NCI-H526 (cell line): ENCODE measurements at regions not wholly inside any gene's neighbourhood (a gene's known extent, or its start where the extent isn't known, plus 50 kb on each side); places are given as distances from the start of the nearest gene placed in this dataset.

Experiments
- DNase-seq, 2 experiments: peaks; one replicate each; lab custom pipeline; 2025; lab: John Stamatoyannopoulos, UW

DNA sequence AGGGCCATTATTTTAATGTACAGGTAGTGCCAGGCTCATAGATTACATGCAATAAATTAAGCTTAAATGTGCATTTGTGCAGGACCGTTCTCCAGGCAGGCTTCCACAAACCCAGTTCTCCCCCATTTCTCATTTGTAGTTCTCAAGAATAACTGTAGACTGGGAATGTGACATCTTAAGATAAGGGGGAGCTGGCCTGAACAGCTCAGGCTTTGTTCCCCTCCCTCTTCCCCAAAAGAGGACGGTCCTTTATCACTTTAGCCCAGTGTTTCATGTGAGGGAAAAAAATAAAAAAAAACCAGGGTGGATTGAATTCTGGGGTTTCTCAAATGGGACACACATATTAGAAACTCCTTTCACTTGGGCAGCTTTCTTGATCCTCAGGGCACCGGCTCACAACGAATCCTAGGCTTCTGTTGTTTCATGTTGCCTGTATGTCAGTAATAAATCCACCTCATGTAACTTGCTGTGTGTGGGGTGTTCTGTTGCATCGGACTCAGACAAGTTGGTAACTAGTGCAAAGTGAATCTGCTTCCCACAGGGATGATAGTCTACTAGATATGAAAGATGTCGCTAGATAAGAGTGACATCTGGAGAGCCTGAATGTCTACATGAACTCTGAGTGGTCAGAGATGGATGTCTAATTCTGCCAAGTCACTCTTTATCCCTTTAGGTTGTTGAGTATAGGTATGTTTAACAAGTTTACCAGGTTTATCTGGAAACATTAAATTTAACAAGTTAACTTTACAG, 2030.6 kb upstream of the NUDT12 start:
- no peak for DNase-seq

GRCh38 chr5:105587963-105588662, 2025.5 kb upstream of the NUDT12 start:
- no peak for DNase-seq

- DNase-seq: no peak
Observed at GRCh38 chr5:105581988-105582690, 2019.5 kb upstream of the NUDT12 start.

GRCh38 chr5:105573575-105573974, 2011.0 kb upstream of the NUDT12 start:
- DNase-seq: no peak

GRCh38 chr5:105565531-105565930, 2002.9 kb upstream of the NUDT12 start:
- DNase-seq: no peak

- DNase-seq: no peak
Observed at GRCh38 chr5:105563842-105564241, 2001.3 kb upstream of the NUDT12 start.

DNA sequence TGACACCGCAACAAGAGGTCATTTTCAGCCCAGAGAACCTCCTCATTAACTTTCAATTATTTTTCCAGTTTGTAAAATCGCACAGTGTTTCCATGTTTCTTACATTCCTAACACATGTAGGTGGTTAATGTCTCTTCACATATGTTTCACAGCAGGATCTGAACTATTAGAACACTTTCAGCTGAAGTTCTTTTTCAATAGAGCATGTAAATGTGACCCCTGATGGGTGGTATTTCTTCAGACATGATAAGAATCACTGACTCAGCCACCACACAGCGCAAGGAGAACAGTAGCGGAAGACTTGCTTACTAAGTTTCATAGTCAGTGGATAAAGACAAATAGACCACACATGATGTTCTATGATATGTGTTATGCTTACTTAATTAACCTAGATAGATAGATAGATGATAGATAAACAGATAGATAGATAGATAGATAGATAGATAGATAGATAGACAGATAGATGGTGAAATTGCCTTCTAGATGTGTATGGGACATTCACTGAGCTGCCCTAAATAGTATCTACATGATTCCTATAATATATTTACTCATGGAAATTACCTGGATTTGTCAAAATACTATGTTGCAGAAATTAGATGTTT, 1992.1 kb upstream of the NUDT12 start:
- no peak for DNase-seq

DNA sequence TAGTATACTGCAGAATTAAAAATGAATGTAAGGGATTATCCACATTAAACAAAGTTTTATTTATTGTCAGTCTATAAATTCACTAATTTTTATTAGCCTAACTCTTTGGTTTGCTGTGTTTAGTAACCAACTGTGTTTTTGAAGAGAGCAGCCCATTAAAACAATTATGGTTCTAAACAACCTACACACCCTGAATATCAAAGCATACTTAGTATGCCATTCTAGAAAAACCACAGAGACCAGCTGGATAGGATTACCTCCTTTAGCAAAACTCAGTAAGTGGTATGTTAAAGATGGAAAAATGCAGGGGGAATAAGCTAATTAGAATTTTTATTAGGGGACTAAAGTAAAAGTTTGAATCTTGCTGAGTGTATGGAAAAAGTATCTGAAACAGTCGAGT, 1981.7 kb upstream of the NUDT12 start:
- DNase-seq: no peak

- DNase-seq: no peak
Observed at GRCh38 chr5:105536675-105537074, 1974.1 kb upstream of the NUDT12 start.

GRCh38 chr5:105530716-105531261, 1968.2 kb upstream of the NUDT12 start:
- DNase-seq: no peak

GRCh38 chr5:105529851-105530250, 1967.3 kb upstream of the NUDT12 start:
- DNase-seq: no peak

GRCh38 chr5:105508519-105508918, 1945.9 kb upstream of the NUDT12 start:
- DNase-seq: no peak

DNA sequence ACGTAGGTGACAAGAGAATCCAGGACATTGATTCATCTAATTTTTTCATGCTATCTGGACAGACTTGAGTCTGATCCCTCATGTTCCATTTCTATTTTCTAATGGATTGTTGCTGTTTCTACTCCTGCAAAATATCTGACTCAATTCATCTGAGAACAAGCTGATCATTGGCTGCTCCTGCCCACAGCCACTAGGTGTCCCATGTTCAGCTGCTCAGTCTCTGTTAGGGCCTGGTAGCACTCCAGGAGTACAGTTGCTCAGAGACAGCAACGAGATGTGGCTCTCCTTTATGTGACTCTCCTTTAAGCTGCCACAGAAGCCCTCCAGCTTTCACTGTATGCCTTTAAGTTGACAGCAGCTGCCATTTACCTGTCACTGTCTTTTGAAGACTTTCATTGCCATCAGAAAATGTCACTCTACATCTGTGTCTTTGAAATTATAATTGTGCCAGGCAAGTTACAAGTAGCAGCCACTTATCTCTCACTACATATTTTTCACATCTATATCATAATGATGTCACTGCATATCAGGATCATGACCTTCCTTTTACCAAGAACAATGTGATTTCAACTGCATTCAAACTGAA, 1944.2 kb upstream of the NUDT12 start:
- DNase-seq: no peak

DNA sequence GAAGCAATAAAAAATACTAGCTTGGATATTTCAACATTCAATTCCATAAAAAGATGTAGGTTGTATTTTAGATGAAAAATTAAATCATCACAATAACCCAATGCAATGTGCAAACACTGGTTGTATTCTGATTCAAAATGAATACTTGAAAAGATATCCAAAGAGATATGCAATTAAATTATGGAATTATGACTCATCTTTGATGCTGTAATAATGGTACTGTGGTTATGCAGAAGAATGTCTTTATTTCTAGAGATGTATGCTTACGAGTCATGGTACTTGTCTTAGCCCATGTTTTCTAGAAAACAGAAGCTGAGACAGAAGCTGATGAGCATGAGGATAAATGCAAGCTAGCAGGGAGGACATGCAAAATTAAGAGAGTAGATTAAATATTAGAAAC, 1941.4 kb upstream of the NUDT12 start:
- no peak for DNase-seq

- DNase-seq: no peak
Observed at GRCh38 chr5:105501315-105501714, 1938.7 kb upstream of the NUDT12 start.

DNA sequence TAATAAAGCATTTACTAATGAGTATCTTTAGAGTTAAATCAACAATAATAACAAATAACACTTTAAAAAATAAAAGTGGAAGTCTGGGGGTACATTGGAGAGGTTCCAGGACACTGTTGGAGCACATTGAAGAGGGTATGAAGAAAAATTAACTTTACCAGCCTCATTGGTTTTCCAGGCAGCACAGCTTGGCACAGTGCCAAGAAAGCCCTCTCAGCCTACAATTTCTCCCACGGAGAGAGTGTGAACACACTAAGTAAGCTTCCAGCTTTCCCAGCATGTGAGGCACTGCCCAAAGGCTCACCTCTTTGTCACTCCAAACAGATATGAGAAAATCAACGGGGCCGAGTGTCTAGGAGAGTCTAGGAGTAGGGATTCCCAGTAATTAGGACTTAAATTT, 1912.8 kb upstream of the NUDT12 start:
- DNase-seq: no peak

GRCh38 chr5:105462377-105462776, 1899.8 kb upstream of the NUDT12 start:
- no peak for DNase-seq

DNA sequence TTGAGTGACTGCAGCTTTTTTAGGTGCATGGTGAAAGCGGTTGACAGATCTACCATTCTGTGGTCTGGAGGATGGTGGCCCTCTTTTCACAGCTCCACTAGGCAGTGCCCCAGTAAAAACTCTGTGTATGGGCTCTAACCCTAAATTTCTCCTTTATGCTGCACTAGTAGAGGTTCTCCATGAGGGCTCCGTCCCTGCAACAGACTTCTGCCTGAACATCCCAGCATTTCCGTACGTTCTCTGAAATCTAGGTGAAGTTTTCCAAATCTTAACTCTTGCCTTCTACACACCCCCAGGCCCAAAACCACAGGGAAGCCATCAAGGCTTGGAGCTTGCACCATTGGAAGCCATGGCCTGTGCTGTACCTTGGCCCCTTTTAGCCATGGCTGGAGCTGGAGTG, 1898.1 kb upstream of the NUDT12 start:
- DNase-seq: no peak

GRCh38 chr5:105453216-105453807, 1890.7 kb upstream of the NUDT12 start:
- no peak for DNase-seq

DNA sequence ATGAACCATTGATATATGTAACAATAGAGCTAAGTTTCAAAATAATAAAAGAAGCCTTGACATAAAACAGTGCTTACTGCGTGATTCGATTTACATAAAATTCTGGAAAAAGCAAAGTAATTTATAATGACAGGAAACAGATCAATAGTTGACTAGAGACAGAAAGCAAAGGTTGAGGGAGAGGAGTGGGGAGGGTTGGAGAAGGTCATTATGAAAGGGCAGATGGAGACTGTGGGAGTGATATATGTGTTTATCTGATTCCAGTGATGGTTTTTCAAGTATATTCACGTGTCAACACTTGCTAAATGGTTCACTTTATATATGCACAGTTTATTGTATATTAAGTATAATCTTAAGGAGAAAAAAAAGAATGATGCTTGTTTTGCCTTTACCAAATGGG, 1885.7 kb upstream of the NUDT12 start:
- DNase-seq: no peak

GRCh38 chr5:105430516-105430915, 1867.9 kb upstream of the NUDT12 start:
- no peak for DNase-seq
